ENCODE measurements at regions not wholly inside any gene's neighbourhood (a gene's known extent, or its start where the extent isn't known, plus 50 kb on each side); places are given as distances from the start of the nearest gene placed in this dataset.

DNA sequence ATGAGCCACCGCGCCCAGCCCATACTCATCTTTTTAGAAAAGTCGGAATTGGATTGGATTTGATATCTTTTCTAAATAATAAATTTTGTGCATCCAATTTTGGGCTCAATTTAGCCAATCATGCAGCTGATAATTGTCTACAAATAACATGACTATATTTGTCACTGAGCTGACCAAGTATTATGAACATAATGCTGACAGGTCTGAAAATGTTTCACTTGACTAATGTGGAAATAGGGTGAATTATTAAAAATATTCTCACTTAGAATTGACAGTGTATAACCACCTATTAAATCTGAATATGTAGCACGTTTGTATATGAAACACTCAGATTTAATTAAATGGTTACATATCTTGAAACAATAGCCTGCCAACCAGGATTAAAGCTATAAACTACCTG lies 657.2 kb upstream of the FSHR start (continued):
- TF ChIP-seq REST (IDR thresholded peaks at IDR 0.05; ENCODE audit: unreplicated experiment): no peak

GRCh38 chr2:49807689-49808088 lies 653.4 kb upstream of the FSHR start:
- no peak for ATAC-seq
- Histone ChIP-seq H3K27ac (ENCODE audit: low read depth) (no peak overlapping the region), H3K4me1 (ENCODE audit: insufficient read depth) (peaks cover 6% of the 10 kb centered on the region; the same call in 1 of the 2 replicates), H3K79me2 (replicated peaks; ENCODE audit: insufficient read depth) (no peaks in the 10 kb centered on the region), H3K27me3 (ENCODE audit: insufficient read depth) (no peaks in the 10 kb centered on the region), H3K4me3 (no peak overlapping the region), H3F3A (replicated peaks; ENCODE audit: low read depth) (no peaks in the 10 kb centered on the region), H4K20me1 (replicated peaks; ENCODE audit: insufficient read depth) (no peaks in the 10 kb centered on the region), H3K9me2 (ENCODE audit: insufficient read depth) (no peaks in the 10 kb centered on the region), H3K4me2 (no peak overlapping the region), H3K36me3 (ENCODE audit: insufficient read depth) (peaks cover under 1% of the 10 kb centered on the region; the same call in 1 of the 2 replicates), H2AFZ (no peak overlapping the region)
- DNase-seq (ENCODE audit: low spot score): peak; percentile 53
- no peak overlapping the region for H3K27ac Mint-ChIP-seq
- TF ChIP-seq ZNF331 (CRISPR knock-in tag; IDR thresholded peaks at IDR 0.05; ENCODE audit: low read depth) (no peak), CREB1 (CRISPR knock-in tag; IDR thresholded peaks at IDR 0.05; ENCODE audit: low read depth) (no peak), REST (IDR thresholded peaks at IDR 0.05; ENCODE audit: unreplicated experiment) (no peak), POLR2AphosphoS5 (IDR thresholded peaks at IDR 0.05; ENCODE audit: low read depth) (no peak)
- TF ChIP-seq, protein P1, sequence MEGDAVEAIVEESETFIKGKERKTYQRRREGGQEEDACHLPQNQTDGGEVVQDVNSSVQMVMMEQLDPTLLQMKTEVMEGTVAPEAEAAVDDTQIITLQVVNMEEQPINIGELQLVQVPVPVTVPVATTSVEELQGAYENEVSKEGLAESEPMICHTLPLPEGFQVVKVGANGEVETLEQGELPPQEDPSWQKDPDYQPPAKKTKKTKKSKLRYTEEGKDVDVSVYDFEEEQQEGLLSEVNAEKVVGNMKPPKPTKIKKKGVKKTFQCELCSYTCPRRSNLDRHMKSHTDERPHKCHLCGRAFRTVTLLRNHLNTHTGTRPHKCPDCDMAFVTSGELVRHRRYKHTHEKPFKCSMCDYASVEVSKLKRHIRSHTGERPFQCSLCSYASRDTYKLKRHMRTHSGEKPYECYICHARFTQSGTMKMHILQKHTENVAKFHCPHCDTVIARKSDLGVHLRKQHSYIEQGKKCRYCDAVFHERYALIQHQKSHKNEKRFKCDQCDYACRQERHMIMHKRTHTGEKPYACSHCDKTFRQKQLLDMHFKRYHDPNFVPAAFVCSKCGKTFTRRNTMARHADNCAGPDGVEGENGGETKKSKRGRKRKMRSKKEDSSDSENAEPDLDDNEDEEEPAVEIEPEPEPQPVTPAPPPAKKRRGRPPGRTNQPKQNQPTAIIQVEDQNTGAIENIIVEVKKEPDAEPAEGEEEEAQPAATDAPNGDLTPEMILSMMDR (conservative IDR thresholded peaks at IDR 0.05; ENCODE audit: low read depth in 2 of 2): peak; percentile 31 to 35; a peak in 3 of 4 replicates
- H3K9me3 Mint-ChIP-seq: peaks cover 8% of the 10 kb centered on the region
- H3K27me3 Mint-ChIP-seq (ENCODE audit: insufficient read depth, low read depth, poor library complexity): peaks cover 3% of the 10 kb centered on the region
- no peak overlapping the region for H3K4me3 Mint-ChIP-seq
- peaks cover 3% of the 10 kb centered on the region; the same call in 2 of the 3 replicates for H3K4me1 Mint-ChIP-seq
- H3K36me3 Mint-ChIP-seq (ENCODE audit: low read depth): peaks cover 5% of the 10 kb centered on the region; the same call in 2 of the 3 replicates

Measured in GM23338 (cell line).